Activated naive CD8-positive, alpha-beta T cell treated with anti-CD3 and anti-CD28 coated beads, Interleukin-2, amount 50 U/mL, for 24 hours (primary cell): ENCODE measurements at regions not wholly inside any gene's neighbourhood (a gene's known extent, or its start where the extent isn't known, plus 50 kb on each side); places are given as distances from the start of the nearest gene placed in this dataset.

Experiments
- ATAC-seq: fragments of 150-1000 bp; cut with Tn5 transposase; one replicate; pipeline ENCODE4 v1.10.0; 2021
- DNase-seq: peaks from one replicate; pipeline ENCODE4 v3.0.0; 2021
- H3K27ac Mint-ChIP-seq: one replicate; pipeline ENCODE4 v1.8.0; 2021; ENCODE audit warnings: mild to moderate bottlenecking, mixed read lengths
- H3K27me3 Mint-ChIP-seq: one replicate; pipeline ENCODE4 v1.8.0; 2021; ENCODE audit warnings: mixed read lengths
- H3K36me3 Mint-ChIP-seq: one replicate; pipeline ENCODE4 v1.8.0; 2021; ENCODE audit warnings: low read depth, mixed read lengths
- H3K4me1 Mint-ChIP-seq: one replicate; pipeline ENCODE4 v1.8.0; 2021; ENCODE audit warnings: mixed read lengths
- H3K4me3 Mint-ChIP-seq: one replicate; pipeline ENCODE4 v1.8.0; 2021; ENCODE audit warnings: mild to moderate bottlenecking, moderate library complexity, mixed read lengths
- H3K9me3 Mint-ChIP-seq: one replicate; pipeline ENCODE4 v1.8.0; 2021; ENCODE audit warnings: mixed read lengths

- H3K36me3 Mint-ChIP-seq = no peaks in the 10 kb centered on the region
- no peaks in the 10 kb centered on the region for H3K9me3 Mint-ChIP-seq
- peaks cover 5% of the 10 kb centered on the region for H3K4me1 Mint-ChIP-seq
- DNase-seq (no peak), ATAC-seq (no peak)
- no peaks in the 10 kb centered on the region for H3K27me3 Mint-ChIP-seq
- no peak overlapping the region for H3K27ac Mint-ChIP-seq
- no peak overlapping the region for H3K4me3 Mint-ChIP-seq
Measured at GRCh38 chr1:229095325-229095724, 175.6 kb upstream of the RAB4A start.

GRCh38 chr1:229097356-229097755, 173.6 kb upstream of the RAB4A start:
- H3K9me3 Mint-ChIP-seq = no peaks in the 10 kb centered on the region
- H3K4me3 Mint-ChIP-seq = no peak overlapping the region
- no peaks in the 10 kb centered on the region for H3K27me3 Mint-ChIP-seq
- DNase-seq = no peak
- H3K36me3 Mint-ChIP-seq = no peaks in the 10 kb centered on the region
- ATAC-seq = no peak
- H3K4me1 Mint-ChIP-seq = peaks cover 5% of the 10 kb centered on the region
- H3K27ac Mint-ChIP-seq = no peak overlapping the region

GRCh38 chr1:229098361-229098760, 172.6 kb upstream of the RAB4A start:
- H3K27me3 Mint-ChIP-seq = no peaks in the 10 kb centered on the region
- H3K36me3 Mint-ChIP-seq = no peaks in the 10 kb centered on the region
- H3K4me1 Mint-ChIP-seq = no peaks in the 10 kb centered on the region
- ATAC-seq = no peak
- H3K4me3 Mint-ChIP-seq = no peak overlapping the region
- H3K9me3 Mint-ChIP-seq = no peaks in the 10 kb centered on the region
- DNase-seq = no peak
- no peak overlapping the region for H3K27ac Mint-ChIP-seq

GRCh38 chr1:229098903-229099578, 171.9 kb upstream of the RAB4A start:
- H3K4me3 Mint-ChIP-seq = no peak overlapping the region
- no peaks in the 10 kb centered on the region for H3K4me1 Mint-ChIP-seq
- H3K36me3 Mint-ChIP-seq = no peaks in the 10 kb centered on the region
- ATAC-seq (no peak), DNase-seq (no peak)
- H3K9me3 Mint-ChIP-seq = no peaks in the 10 kb centered on the region
- no peaks in the 10 kb centered on the region for H3K27me3 Mint-ChIP-seq
- no peak overlapping the region for H3K27ac Mint-ChIP-seq

GRCh38 chr1:229101011-229101871, 169.7 kb upstream of the RAB4A start:
- H3K9me3 Mint-ChIP-seq = no peaks in the 10 kb centered on the region
- no peak overlapping the region for H3K27ac Mint-ChIP-seq
- H3K27me3 Mint-ChIP-seq = no peaks in the 10 kb centered on the region
- DNase-seq = no peak
- ATAC-seq = no peak
- no peak overlapping the region for H3K4me3 Mint-ChIP-seq
- no peaks in the 10 kb centered on the region for H3K36me3 Mint-ChIP-seq
- no peaks in the 10 kb centered on the region for H3K4me1 Mint-ChIP-seq

- DNase-seq (no peak), ATAC-seq (no peak)
- Mint-ChIP-seq H3K9me3 (no peaks in the 10 kb centered on the region), H3K4me1 (no peaks in the 10 kb centered on the region), H3K27ac (no peak overlapping the region), H3K36me3 (no peaks in the 10 kb centered on the region), H3K4me3 (no peak overlapping the region), H3K27me3 (no peaks in the 10 kb centered on the region)
Measured at GRCh38 chr1:229102741-229103391, 168.0 kb upstream of the RAB4A start.

- no peak for DNase-seq
- H3K27ac Mint-ChIP-seq = no peak overlapping the region
- no peaks in the 10 kb centered on the region for H3K36me3 Mint-ChIP-seq
- no peaks in the 10 kb centered on the region for H3K27me3 Mint-ChIP-seq
- ATAC-seq = no peak
- no peak overlapping the region for H3K4me3 Mint-ChIP-seq
- H3K4me1 Mint-ChIP-seq = no peaks in the 10 kb centered on the region
- H3K9me3 Mint-ChIP-seq = no peaks in the 10 kb centered on the region
Measured at GRCh38 chr1:229104654-229105053, 166.3 kb upstream of the RAB4A start.

GRCh38 chr1:229105109-229105508, 165.8 kb upstream of the RAB4A start:
- H3K4me3 Mint-ChIP-seq = no peak overlapping the region
- no peaks in the 10 kb centered on the region for H3K9me3 Mint-ChIP-seq
- no peak overlapping the region for H3K27ac Mint-ChIP-seq
- DNase-seq (no peak), ATAC-seq (no peak)
- no peaks in the 10 kb centered on the region for H3K36me3 Mint-ChIP-seq
- no peaks in the 10 kb centered on the region for H3K27me3 Mint-ChIP-seq
- H3K4me1 Mint-ChIP-seq = no peaks in the 10 kb centered on the region

GRCh38 chr1:229105822-229106525, 164.9 kb upstream of the RAB4A start:
- Mint-ChIP-seq H3K27ac (no peak overlapping the region), H3K27me3 (no peaks in the 10 kb centered on the region), H3K4me3 (no peak overlapping the region), H3K4me1 (no peaks in the 10 kb centered on the region), H3K9me3 (no peaks in the 10 kb centered on the region), H3K36me3 (no peaks in the 10 kb centered on the region)
- DNase-seq (no peak), ATAC-seq (no peak)

GRCh38 chr1:229106526-229107125, 164.3 kb upstream of the RAB4A start:
- Mint-ChIP-seq H3K27me3 (no peaks in the 10 kb centered on the region), H3K36me3 (no peaks in the 10 kb centered on the region), H3K9me3 (no peaks in the 10 kb centered on the region), H3K4me1 (no peaks in the 10 kb centered on the region), H3K27ac (no peak overlapping the region), H3K4me3 (no peak overlapping the region)
- ATAC-seq (no peak), DNase-seq (no peak)

- Mint-ChIP-seq H3K36me3 (no peaks in the 10 kb centered on the region), H3K27me3 (no peaks in the 10 kb centered on the region), H3K4me3 (no peak overlapping the region), H3K27ac (no peak overlapping the region), H3K4me1 (no peaks in the 10 kb centered on the region), H3K9me3 (no peaks in the 10 kb centered on the region)
- ATAC-seq (no peak), DNase-seq (no peak)
Measured at GRCh38 chr1:229107304-229107815, 163.6 kb upstream of the RAB4A start.

GRCh38 chr1:229107972-229108371, 162.9 kb upstream of the RAB4A start:
- Mint-ChIP-seq H3K36me3 (no peaks in the 10 kb centered on the region), H3K4me3 (no peak overlapping the region)
- no peak for ATAC-seq

GRCh38 chr1:229108598-229109201, 162.2 kb upstream of the RAB4A start:
- H3K9me3 Mint-ChIP-seq = no peaks in the 10 kb centered on the region
- H3K27me3 Mint-ChIP-seq = no peaks in the 10 kb centered on the region
- DNase-seq = no peak
- no peaks in the 10 kb centered on the region for H3K4me1 Mint-ChIP-seq
- ATAC-seq = no peak
- H3K4me3 Mint-ChIP-seq = no peak overlapping the region
- H3K27ac Mint-ChIP-seq = no peak overlapping the region
- H3K36me3 Mint-ChIP-seq = no peaks in the 10 kb centered on the region

More at GRCh38 chr1:229107972-229108371, 162.9 kb upstream of the RAB4A start:
- Mint-ChIP-seq H3K9me3 (no peaks in the 10 kb centered on the region), H3K27ac (no peak overlapping the region), H3K4me1 (no peaks in the 10 kb centered on the region), H3K27me3 (no peaks in the 10 kb centered on the region)
- no peak for DNase-seq

GRCh38 chr1:229109320-229109761, 161.6 kb upstream of the RAB4A start:
- H3K4me1 Mint-ChIP-seq = no peaks in the 10 kb centered on the region
- H3K27ac Mint-ChIP-seq = no peak overlapping the region
- H3K4me3 Mint-ChIP-seq = no peak overlapping the region
- H3K27me3 Mint-ChIP-seq = no peaks in the 10 kb centered on the region
- no peaks in the 10 kb centered on the region for H3K36me3 Mint-ChIP-seq
- H3K9me3 Mint-ChIP-seq = no peaks in the 10 kb centered on the region
- DNase-seq = no peak
- ATAC-seq = no peak
